NT2/D1 (cell line): ENCODE measurements at regions not wholly inside any gene's neighbourhood (a gene's known extent, or its start where the extent isn't known, plus 50 kb on each side); places are given as distances from the start of the nearest gene placed in this dataset.

Experiments
- DNase-seq: peaks from one replicate; pipeline ENCODE4 v3.0.0-alpha.2; 2011; ENCODE audit warnings: low read depth, low spot score
- H3K27me3 ChIP-seq: 2 replicates; pipeline ENCODE4 v1.6.0; 2011; ENCODE audit warnings: mild to moderate bottlenecking; ENCODE audit not compliant: insufficient read length, insufficient read depth
- H3K36me3 ChIP-seq: 2 replicates; pipeline ENCODE4 v1.6.1; 2011; ENCODE audit warnings: mild to moderate bottlenecking, low read length, mixed read lengths; ENCODE audit not compliant: insufficient read depth, insufficient read length
- H3K4me1 ChIP-seq: 2 replicates; pipeline ENCODE4 v1.5.1; 2011; ENCODE audit not compliant: insufficient read depth, insufficient read length
- H3K4me3 ChIP-seq: 2 replicates; pipeline ENCODE4 v1.5.1; 2011; ENCODE audit warnings: low read depth; ENCODE audit not compliant: insufficient read length
- H3K9ac ChIP-seq: 2 replicates; pipeline ENCODE4 v1.6.0; 2011; ENCODE audit warnings: low read depth; ENCODE audit not compliant: insufficient read length
- H3K9me3 ChIP-seq: 2 replicates; pipeline ENCODE4 v1.5.1; 2011; ENCODE audit warnings: mild to moderate bottlenecking, low read length; ENCODE audit not compliant: insufficient read depth
- SUZ12 ChIP-seq: IDR thresholded peaks from 2 replicates; pipeline ENCODE4 v1.6.1; 2011; ENCODE audit not compliant: insufficient read length, insufficient read depth; ENCODE audit errors: extremely low read depth
- YY1 ChIP-seq: IDR thresholded peaks from 2 replicates; pipeline ENCODE4 v1.6.1; 2011; ENCODE audit not compliant: insufficient read length, insufficient read depth
- ZNF274 ChIP-seq: IDR thresholded peaks from 2 replicates; pipeline ENCODE4 v1.6.1; 2011; ENCODE audit warnings: mild to moderate bottlenecking, low read depth, low read length

GRCh38 chr9:115951977-115952376 lies 201.6 kb upstream of the PAPPA start:
- no peak for DNase-seq
- no peaks in the 10 kb centered on the region for H3K9me3 ChIP-seq
- no peak for TF ChIP-seq ZNF274
- no peak for TF ChIP-seq SUZ12
- no peak for TF ChIP-seq YY1
- H3K4me1 ChIP-seq = no peaks in the 10 kb centered on the region
- H3K36me3 ChIP-seq = no peaks in the 10 kb centered on the region
- H3K9ac ChIP-seq = no peak overlapping the region
- H3K4me3 ChIP-seq = no peak overlapping the region
- no peaks in the 10 kb centered on the region for H3K27me3 ChIP-seq

GRCh38 chr9:115952430-115953292 lies 200.9 kb upstream of the PAPPA start:
- Histone ChIP-seq H3K27me3 (no peaks in the 10 kb centered on the region), H3K9ac (no peak overlapping the region), H3K4me1 (no peaks in the 10 kb centered on the region), H3K36me3 (no peaks in the 10 kb centered on the region), H3K9me3 (no peaks in the 10 kb centered on the region), H3K4me3 (no peak overlapping the region)
- no peak for DNase-seq
- TF ChIP-seq SUZ12 (no peak), YY1 (no peak), ZNF274 (no peak)

- Histone ChIP-seq H3K4me3 (no peak overlapping the region), H3K9ac (no peak overlapping the region), H3K36me3 (no peaks in the 10 kb centered on the region), H3K4me1 (no peaks in the 10 kb centered on the region), H3K9me3 (no peaks in the 10 kb centered on the region), H3K27me3 (no peaks in the 10 kb centered on the region)
- no peak for DNase-seq
- TF ChIP-seq SUZ12 (no peak), ZNF274 (no peak), YY1 (no peak)
These were observed 197.2 kb upstream of the PAPPA start for GRCh38 chr9:115956371-115956770.

- no peak for TF ChIP-seq SUZ12
- TF ChIP-seq YY1 = no peak
- no peak for TF ChIP-seq ZNF274
- no peak for DNase-seq
- Histone ChIP-seq H3K9ac (no peak overlapping the region), H3K27me3 (no peaks in the 10 kb centered on the region), H3K9me3 (peaks cover 6% of the 10 kb centered on the region; the same call in 1 of the 2 replicates), H3K36me3 (no peaks in the 10 kb centered on the region), H3K4me1 (no peaks in the 10 kb centered on the region), H3K4me3 (no peak overlapping the region)
These were observed 196.0 kb upstream of the PAPPA start for GRCh38 chr9:115957585-115957984.

GRCh38 chr9:115964710-115965347 lies 188.8 kb upstream of the PAPPA start:
- Histone ChIP-seq H3K27me3 (no peaks in the 10 kb centered on the region), H3K4me3 (no peak overlapping the region), H3K36me3 (no peaks in the 10 kb centered on the region), H3K9me3 (peaks cover 60% of the 10 kb centered on the region), H3K9ac (no peak overlapping the region), H3K4me1 (peaks cover 6% of the 10 kb centered on the region)
- TF ChIP-seq ZNF274 (no peak), YY1 (no peak), SUZ12 (no peak)
- no peak for DNase-seq

- no peak overlapping the region for H3K9ac ChIP-seq
- H3K9me3 ChIP-seq = peaks cover 60% of the 10 kb centered on the region
- H3K36me3 ChIP-seq = no peaks in the 10 kb centered on the region
- no peak overlapping the region for H3K4me3 ChIP-seq
- no peak for DNase-seq
- no peaks in the 10 kb centered on the region for H3K27me3 ChIP-seq
- TF ChIP-seq YY1 = no peak
- peaks cover 6% of the 10 kb centered on the region for H3K4me1 ChIP-seq
These were observed 186.9 kb upstream of the PAPPA start for GRCh38 chr9:115966660-115967059.

GRCh38 chr9:115969096-115969495 lies 184.5 kb upstream of the PAPPA start:
- no peak for DNase-seq

More at GRCh38 chr9:115969096-115969495, 184.5 kb upstream of the PAPPA start:
- H3K9ac ChIP-seq = no peak overlapping the region
- H3K27me3 ChIP-seq = no peaks in the 10 kb centered on the region
- no peak overlapping the region for H3K4me3 ChIP-seq
- no peak for TF ChIP-seq SUZ12
- no peak for TF ChIP-seq ZNF274
- no peak for TF ChIP-seq YY1
- no peaks in the 10 kb centered on the region for H3K36me3 ChIP-seq
- peaks cover 6% of the 10 kb centered on the region for H3K4me1 ChIP-seq
- H3K9me3 ChIP-seq = peaks cover 46% of the 10 kb centered on the region
